HG03280 (cell line): ENCODE measurements at regions not wholly inside any gene's neighbourhood (a gene's known extent, or its start where the extent isn't known, plus 50 kb on each side); places are given as distances from the start of the nearest gene placed in this dataset.
"Not testable (repeated sequence)": the region's sequence is repeated elsewhere in the genome, so short reads cannot be mapped to it uniquely, and the experiment has no call there.

Experiments
- ATAC-seq: cut with Tn5 transposase; IDR thresholded peaks from one replicate; pipeline ENCODE4 v1.9.1; 2021; ENCODE audit warnings: mild to moderate bottlenecking, moderate library complexity; ENCODE audit not compliant: unreplicated experiment

GRCh38 chr20:7736336-7736735 is 203.9 kb downstream of the HAO1 start:
- ATAC-seq, result no peak

- no peak for ATAC-seq
Measured at GRCh38 chr20:7741866-7742265, 198.4 kb downstream of the HAO1 start.

- no peak for ATAC-seq
Measured at GRCh38 chr20:7742479-7742878, 197.8 kb downstream of the HAO1 start.

GRCh38 chr20:7744411-7744810 is 195.8 kb downstream of the HAO1 start:
- ATAC-seq, result no peak

- ATAC-seq, result no peak
Measured at GRCh38 chr20:7748624-7749023, 191.6 kb downstream of the HAO1 start.

- ATAC-seq, result no peak
Measured at GRCh38 chr20:7754102-7754501, 186.2 kb downstream of the HAO1 start.

- no peak for ATAC-seq
Measured at GRCh38 chr20:7758406-7758805, 181.9 kb downstream of the HAO1 start.

- ATAC-seq, result no peak
Measured at GRCh38 chr20:7760247-7761031, 179.8 kb downstream of the HAO1 start.

GRCh38 chr20:7765221-7765620 is 175.0 kb downstream of the HAO1 start:
- ATAC-seq, result no peak

GRCh38 chr20:7770046-7770445 is 170.2 kb downstream of the HAO1 start:
- no peak for ATAC-seq

- peak; percentile 84 for ATAC-seq
Measured at GRCh38 chr20:7770578-7770977, 169.7 kb downstream of the HAO1 start.

GRCh38 chr20:7772371-7772770 is 167.9 kb downstream of the HAO1 start:
- no peak for ATAC-seq

- ATAC-seq, result no peak
Measured at GRCh38 chr20:7773511-7773910, 166.7 kb downstream of the HAO1 start.

- no peak for ATAC-seq
Measured at GRCh38 chr20:7775072-7775471, 165.2 kb downstream of the HAO1 start.

- no peak for ATAC-seq
Measured at GRCh38 chr20:7776148-7776547, 164.1 kb downstream of the HAO1 start.

- no peak for ATAC-seq
Measured at GRCh38 chr20:7790189-7790588, 150.1 kb downstream of the HAO1 start.

- ATAC-seq, result no peak
Measured at GRCh38 chr20:7792150-7792869, 147.9 kb downstream of the HAO1 start.

GRCh38 chr20:7798176-7798575 is 142.1 kb downstream of the HAO1 start:
- ATAC-seq, result no peak

- no peak for ATAC-seq
Measured at GRCh38 chr20:7799862-7800261, 140.4 kb downstream of the HAO1 start.

- ATAC-seq, result not testable (repeated sequence)
Measured at GRCh38 chr20:7803411-7804151, 136.7 kb downstream of the HAO1 start.

- ATAC-seq, result no peak
Measured at GRCh38 chr20:7806831-7807230, 133.4 kb downstream of the HAO1 start.

- no peak for ATAC-seq
Measured at GRCh38 chr20:7817286-7817685, 123.0 kb downstream of the HAO1 start.
